GM12878 (cell line): ENCODE measurements at regions not wholly inside any gene's neighbourhood (a gene's known extent, or its start where the extent isn't known, plus 50 kb on each side); places are given as distances from the start of the nearest gene placed in this dataset.

ENCODE experiments used
- CREB1 ChIP-seq: IDR thresholded peaks from 2 replicates; pipeline ENCODE4 v1.6.1; 2012; ENCODE audit warnings: low read depth, mild to moderate bottlenecking, inconsistent platforms
- ESRRA ChIP-seq: IDR thresholded peaks from 2 replicates; pipeline ENCODE4 v1.6.1; 2012; ENCODE audit warnings: mild to moderate bottlenecking, low read length, improper control_type of control experiment
- FOS ChIP-seq: IDR thresholded peaks from 3 replicates; pipeline ENCODE4 v1.6.1; 2011; ENCODE audit warnings: borderline replicate concordance; ENCODE audit not compliant: insufficient read length; ENCODE audit errors: extremely low read depth
- HCFC1 ChIP-seq: fragments of 150-350 bp; IDR thresholded peaks from 2 replicates; pipeline ENCODE4 v1.6.1; 2014; ENCODE audit warnings: low read length
- JUND ChIP-seq: IDR thresholded peaks from 2 replicates; pipeline ENCODE4 v1.6.1; 2012; ENCODE audit warnings: low read depth, mild to moderate bottlenecking, low read length, improper control_type of control experiment, moderate library complexity
- MEF2A ChIP-seq: IDR thresholded peaks from 2 replicates; pipeline ENCODE4 v1.6.1; 2011; ENCODE audit warnings: low read depth, mild to moderate bottlenecking, low read length, moderate library complexity; ENCODE audit not compliant: insufficient read depth
- POLR2AphosphoS5 ChIP-seq: IDR thresholded peaks from 2 replicates; pipeline ENCODE4 v1.6.1; 2011; ENCODE audit warnings: mild to moderate bottlenecking, low read length, inconsistent platforms
- SP1 ChIP-seq: IDR thresholded peaks from one replicate; pipeline ENCODE4 v1.6.1; 2011; ENCODE audit warnings: low read depth, low read length
- ZNF207 ChIP-seq: fragments of 450-650 bp; IDR thresholded peaks from 2 replicates; pipeline ENCODE4 v1.6.1; 2014; ENCODE audit warnings: antibody characterized with exemption, mild to moderate bottlenecking, borderline replicate concordance
- ZZZ3 ChIP-seq: IDR thresholded peaks from 2 replicates; pipeline ENCODE4 v1.6.1; 2011; ENCODE audit warnings: low read depth; ENCODE audit not compliant: control insufficient read depth, insufficient read length
- TF ChIP-seq, protein P1 (sequence below): IDR thresholded peaks from 2 replicates; pipeline ENCODE4 v1.6.1; 2012; ENCODE audit warnings: mild to moderate bottlenecking, low read depth, low read length
- TF ChIP-seq, protein P2 (sequence below): IDR thresholded peaks from 2 replicates; pipeline ENCODE4 v1.6.1; 2012; ENCODE audit warnings: low read length, inconsistent platforms
- TF ChIP-seq, protein P3 (sequence below): IDR thresholded peaks from 2 replicates; pipeline ENCODE4 v1.6.1; 2011; ENCODE audit warnings: low read depth, mild to moderate bottlenecking, low read length, moderate library complexity, borderline replicate concordance; ENCODE audit errors: extremely low read depth

DNA sequence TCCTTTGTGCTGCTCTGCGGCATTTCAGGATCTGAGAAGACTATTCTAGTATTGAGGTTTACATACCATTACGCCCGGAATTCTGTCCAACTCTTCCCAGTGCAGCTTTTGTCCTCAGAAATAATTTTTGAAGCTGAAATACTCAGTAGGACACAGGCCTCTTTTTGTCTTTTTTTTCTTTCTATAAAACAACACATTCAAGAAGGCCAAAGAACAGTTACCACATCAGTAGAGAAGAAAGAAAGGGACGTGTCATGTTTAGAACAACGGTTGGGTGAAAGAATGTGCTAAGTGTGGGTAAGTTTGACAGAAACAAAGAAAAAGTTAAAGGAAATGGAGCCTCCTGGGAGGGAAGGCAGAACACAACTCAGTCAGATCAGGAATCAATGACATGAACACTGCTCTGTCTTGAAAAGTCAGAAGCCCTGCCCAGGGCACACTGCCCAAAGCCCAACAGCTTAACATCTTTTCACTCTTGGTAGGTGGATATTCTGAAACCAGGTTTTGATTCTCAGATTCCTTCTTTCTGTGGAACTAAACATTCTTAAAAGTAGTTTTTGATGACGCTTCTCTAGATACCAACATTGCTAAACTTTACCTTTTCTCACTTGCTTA lies 198.6 kb upstream of the CWC22 start:
- TF ChIP-seq, protein P1, sequence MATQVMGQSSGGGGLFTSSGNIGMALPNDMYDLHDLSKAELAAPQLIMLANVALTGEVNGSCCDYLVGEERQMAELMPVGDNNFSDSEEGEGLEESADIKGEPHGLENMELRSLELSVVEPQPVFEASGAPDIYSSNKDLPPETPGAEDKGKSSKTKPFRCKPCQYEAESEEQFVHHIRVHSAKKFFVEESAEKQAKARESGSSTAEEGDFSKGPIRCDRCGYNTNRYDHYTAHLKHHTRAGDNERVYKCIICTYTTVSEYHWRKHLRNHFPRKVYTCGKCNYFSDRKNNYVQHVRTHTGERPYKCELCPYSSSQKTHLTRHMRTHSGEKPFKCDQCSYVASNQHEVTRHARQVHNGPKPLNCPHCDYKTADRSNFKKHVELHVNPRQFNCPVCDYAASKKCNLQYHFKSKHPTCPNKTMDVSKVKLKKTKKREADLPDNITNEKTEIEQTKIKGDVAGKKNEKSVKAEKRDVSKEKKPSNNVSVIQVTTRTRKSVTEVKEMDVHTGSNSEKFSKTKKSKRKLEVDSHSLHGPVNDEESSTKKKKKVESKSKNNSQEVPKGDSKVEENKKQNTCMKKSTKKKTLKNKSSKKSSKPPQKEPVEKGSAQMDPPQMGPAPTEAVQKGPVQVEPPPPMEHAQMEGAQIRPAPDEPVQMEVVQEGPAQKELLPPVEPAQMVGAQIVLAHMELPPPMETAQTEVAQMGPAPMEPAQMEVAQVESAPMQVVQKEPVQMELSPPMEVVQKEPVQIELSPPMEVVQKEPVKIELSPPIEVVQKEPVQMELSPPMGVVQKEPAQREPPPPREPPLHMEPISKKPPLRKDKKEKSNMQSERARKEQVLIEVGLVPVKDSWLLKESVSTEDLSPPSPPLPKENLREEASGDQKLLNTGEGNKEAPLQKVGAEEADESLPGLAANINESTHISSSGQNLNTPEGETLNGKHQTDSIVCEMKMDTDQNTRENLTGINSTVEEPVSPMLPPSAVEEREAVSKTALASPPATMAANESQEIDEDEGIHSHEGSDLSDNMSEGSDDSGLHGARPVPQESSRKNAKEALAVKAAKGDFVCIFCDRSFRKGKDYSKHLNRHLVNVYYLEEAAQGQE: no peak
- TF ChIP-seq MEF2A (no peak), ZNF207 (no peak), ZZZ3 (no peak), SP1 (no peak), JUND (no peak), FOS (no peak), CREB1 (no peak), ESRRA (no peak), POLR2AphosphoS5 (no peak), HCFC1 (no peak)
- TF ChIP-seq, protein P2, sequence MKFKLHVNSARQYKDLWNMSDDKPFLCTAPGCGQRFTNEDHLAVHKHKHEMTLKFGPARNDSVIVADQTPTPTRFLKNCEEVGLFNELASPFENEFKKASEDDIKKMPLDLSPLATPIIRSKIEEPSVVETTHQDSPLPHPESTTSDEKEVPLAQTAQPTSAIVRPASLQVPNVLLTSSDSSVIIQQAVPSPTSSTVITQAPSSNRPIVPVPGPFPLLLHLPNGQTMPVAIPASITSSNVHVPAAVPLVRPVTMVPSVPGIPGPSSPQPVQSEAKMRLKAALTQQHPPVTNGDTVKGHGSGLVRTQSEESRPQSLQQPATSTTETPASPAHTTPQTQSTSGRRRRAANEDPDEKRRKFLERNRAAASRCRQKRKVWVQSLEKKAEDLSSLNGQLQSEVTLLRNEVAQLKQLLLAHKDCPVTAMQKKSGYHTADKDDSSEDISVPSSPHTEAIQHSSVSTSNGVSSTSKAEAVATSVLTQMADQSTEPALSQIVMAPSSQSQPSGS: no peak
- TF ChIP-seq, protein P3, sequence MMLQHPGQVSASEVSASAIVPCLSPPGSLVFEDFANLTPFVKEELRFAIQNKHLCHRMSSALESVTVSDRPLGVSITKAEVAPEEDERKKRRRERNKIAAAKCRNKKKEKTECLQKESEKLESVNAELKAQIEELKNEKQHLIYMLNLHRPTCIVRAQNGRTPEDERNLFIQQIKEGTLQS: no peak
